Activated CD4-positive, alpha-beta T cell treated with anti-CD3 and anti-CD28 coated beads, Interleukin-2, amount 50 U/mL, for 48 hours (primary cell): ENCODE measurements at regions not wholly inside any gene's neighbourhood (a gene's known extent, or its start where the extent isn't known, plus 50 kb on each side); places are given as distances from the start of the nearest gene placed in this dataset.

ENCODE experiments used
- DNase-seq, 2 experiments: peaks; one replicate each; pipeline ENCODE4 v3.0.0-alpha.2; 2020

- no peak for DNase-seq
Measured at GRCh38 chr3:459311-459670, 262.7 kb downstream of the CHL1 start.

GRCh38 chr3:461006-461405 is 264.4 kb downstream of the CHL1 start:
- DNase-seq = no peak

GRCh38 chr3:462851-463250 is 266.3 kb downstream of the CHL1 start:
- DNase-seq = no peak

GRCh38 chr3:463252-464192 is 267.0 kb downstream of the CHL1 start:
- no peak for DNase-seq

- DNase-seq = no peak
Measured at GRCh38 chr3:464255-464654, 267.7 kb downstream of the CHL1 start.

GRCh38 chr3:468172-468571 is 271.6 kb downstream of the CHL1 start:
- no peak for DNase-seq

GRCh38 chr3:473033-473800 is 276.7 kb downstream of the CHL1 start:
- no peak for DNase-seq

- DNase-seq = no peak
Measured at GRCh38 chr3:474828-475227, 278.3 kb downstream of the CHL1 start.

GRCh38 chr3:480070-480469 is 283.5 kb downstream of the CHL1 start:
- no peak for DNase-seq

- DNase-seq = no peak
Measured at GRCh38 chr3:481111-481510, 284.5 kb downstream of the CHL1 start.

GRCh38 chr3:481680-482079 is 285.1 kb downstream of the CHL1 start:
- no peak for DNase-seq

GRCh38 chr3:482479-482878 is 285.9 kb downstream of the CHL1 start:
- no peak for DNase-seq

GRCh38 chr3:484341-484740 is 287.8 kb downstream of the CHL1 start:
- DNase-seq = no peak

- DNase-seq = no peak
Measured at GRCh38 chr3:487614-488013, 291.1 kb downstream of the CHL1 start.

GRCh38 chr3:492586-493316 is 296.2 kb downstream of the CHL1 start:
- no peak for DNase-seq

- no peak for DNase-seq
Measured at GRCh38 chr3:494190-494589, 297.6 kb downstream of the CHL1 start.

- no peak for DNase-seq
Measured at GRCh38 chr3:498487-498886, 301.9 kb downstream of the CHL1 start.

- no peak for DNase-seq
Measured at GRCh38 chr3:499001-499761, 302.6 kb downstream of the CHL1 start.

- no peak for DNase-seq
Measured at GRCh38 chr3:502486-502885, 305.9 kb downstream of the CHL1 start.

GRCh38 chr3:513301-513700 is 316.7 kb downstream of the CHL1 start:
- DNase-seq = no peak

GRCh38 chr3:514192-514591 is 317.6 kb downstream of the CHL1 start:
- DNase-seq = no peak

GRCh38 chr3:519026-519425 is 322.5 kb downstream of the CHL1 start:
- DNase-seq = no peak

GRCh38 chr3:522888-523287 is 326.3 kb downstream of the CHL1 start:
- no peak for DNase-seq
